Liver (tissue), 8 donors: ENCODE measurements at regions not wholly inside any gene's neighbourhood (a gene's known extent, or its start where the extent isn't known, plus 50 kb on each side); places are given as distances from the start of the nearest gene placed in this dataset.
A peak's percentile ranks its signal among the peaks of the same experiment; 100 is the strongest.

Experiments
- DNase-seq: peaks from one replicate; pipeline ENCODE4 v3.0.0-alpha.2; 2017; ENCODE audit warnings: low spot score
- H3K27ac ChIP-seq, 2 donors: one replicate each; pipeline ENCODE4 v1.7.0; 2013; ENCODE audit warnings: inconsistent platforms in 2 of 2, low read length in 2 of 2, control low read depth in 1 of 2, low read depth in 1 of 2, mild to moderate bottlenecking in 1 of 2
- H3K27me3 ChIP-seq, 4 donors: one replicate each; pipeline versions ENCODE4 v1.6.1 to v1.7.0; 2013; ENCODE audit warnings: low read length in 3 of 4, inconsistent platforms in 1 of 4, mild to moderate bottlenecking in 1 of 4, moderate library complexity in 1 of 4; ENCODE audit not compliant: control insufficient read depth in 4 of 4, insufficient read depth in 4 of 4
- H3K36me3 ChIP-seq, 4 donors: one replicate each; pipeline versions ENCODE4 v1.6.1 to v1.7.0; 2013; ENCODE audit warnings: low read length in 3 of 4, mild to moderate bottlenecking in 3 of 4, low read depth in 1 of 4, moderate library complexity in 1 of 4; ENCODE audit not compliant: control insufficient read depth in 4 of 4, insufficient read depth in 3 of 4
- H3K4me1 ChIP-seq, 4 donors: one replicate each; pipeline versions ENCODE4 v1.6.1 to v1.7.0; 2013; ENCODE audit warnings: low read length in 3 of 4, mild to moderate bottlenecking in 3 of 4, moderate library complexity in 1 of 4; ENCODE audit not compliant: control insufficient read depth in 4 of 4, insufficient read depth in 4 of 4
- H3K4me3 ChIP-seq, 3 donors: one replicate each; pipeline versions ENCODE4 v1.6.1 to v1.7.0; 2013; ENCODE audit warnings: low read length in 3 of 3, control low read depth in 1 of 3, low read depth in 1 of 3, mild to moderate bottlenecking in 1 of 3
- H3K9ac ChIP-seq, 2 donors: one replicate each; pipeline ENCODE4 v1.7.0; 2013; ENCODE audit warnings: low read length in 2 of 2, mild to moderate bottlenecking in 2 of 2, moderate library complexity in 2 of 2, control low read depth in 1 of 2, low read depth in 1 of 2
- H3K9me3 ChIP-seq, 4 donors: one replicate each; pipeline versions ENCODE4 v1.6.1 to v1.7.0; 2013; ENCODE audit warnings: low read length in 3 of 4; ENCODE audit not compliant: control insufficient read depth in 4 of 4
- ATF3 ChIP-seq: IDR thresholded peaks from 2 replicates; pipeline ENCODE4 v1.6.1; 2016; ENCODE audit warnings: antibody characterized with exemption
- CTCF ChIP-seq: fragments of 150-350 bp; IDR thresholded peaks from 2 replicates; pipeline ENCODE4 v1.5.1; 2017; ENCODE audit warnings: improper control_type of control experiment, low read depth, low read length; ENCODE audit not compliant: missing input control
- EGR1 ChIP-seq, 2 donors: IDR thresholded peaks; 2 replicates each; pipeline ENCODE4 v1.6.1; 2016 to 2018; ENCODE audit warnings: antibody characterized with exemption in 2 of 2, low read depth in 2 of 2
- FOXA1 ChIP-seq: IDR thresholded peaks from 2 replicates; pipeline ENCODE4 v1.6.1; 2016; ENCODE audit warnings: antibody characterized with exemption
- FOXA2 ChIP-seq: IDR thresholded peaks from 2 replicates; pipeline ENCODE4 v1.6.1; 2016; ENCODE audit warnings: antibody characterized with exemption
- GABPA ChIP-seq, 2 donors: IDR thresholded peaks in 1 of 2; conservative IDR thresholded peaks in 1 of 2; 2 replicates each; pipeline ENCODE4 v1.6.1; 2016; ENCODE audit warnings: antibody characterized with exemption in 2 of 2, mild to moderate bottlenecking in 1 of 2, moderate library complexity in 1 of 2
- HNF4G ChIP-seq: IDR thresholded peaks from 2 replicates; pipeline ENCODE4 v1.6.1; 2016; ENCODE audit warnings: antibody characterized with exemption
- JUND ChIP-seq, 2 donors: IDR thresholded peaks; 2 replicates each; pipeline ENCODE4 v1.6.1; 2016; ENCODE audit warnings: antibody characterized with exemption in 2 of 2
- NR2F2 ChIP-seq: IDR thresholded peaks from 2 replicates; pipeline ENCODE4 v1.6.1; 2016; ENCODE audit warnings: antibody characterized with exemption
- RAD21 ChIP-seq, 2 donors: IDR thresholded peaks; 2 replicates each; pipeline ENCODE4 v1.6.1; 2016; ENCODE audit warnings: antibody characterized with exemption in 2 of 2, mild to moderate bottlenecking in 2 of 2
- RXRA ChIP-seq, 2 donors: IDR thresholded peaks; 2 replicates each; pipeline ENCODE4 v1.6.1; 2017 to 2018; ENCODE audit warnings: antibody characterized with exemption in 2 of 2, mild to moderate bottlenecking in 1 of 2
- SP1 ChIP-seq: IDR thresholded peaks from 2 replicates; pipeline ENCODE4 v1.6.1; 2018; ENCODE audit warnings: antibody characterized with exemption, mild to moderate bottlenecking
- TAF1 ChIP-seq: conservative IDR thresholded peaks from 2 replicates; pipeline ENCODE4 v1.6.1; 2016; ENCODE audit warnings: antibody characterized with exemption, mild to moderate bottlenecking
- WGBS: extraction: QIAGEN DNeasy Blood & Tissue Kit; methylation state at CpG from one replicate; pipeline ENCODE4 v1.1.7; 2013; 5-methylcytosine and 5-hydroxymethylcytosine counted together
- TF ChIP-seq, protein P1 (sequence below): IDR thresholded peaks from 2 replicates; pipeline ENCODE4 v1.6.1; 2016; ENCODE audit warnings: antibody characterized with exemption
- TF ChIP-seq, protein P2 (sequence below): IDR thresholded peaks from 2 replicates; pipeline ENCODE4 v1.6.1; 2016; ENCODE audit warnings: antibody characterized with exemption
- donor health status: healthy.
- donor health status: healthy.
- donor health status: healthy.
- donor health status: healthy.
- donor health status: healthy.

DNA sequence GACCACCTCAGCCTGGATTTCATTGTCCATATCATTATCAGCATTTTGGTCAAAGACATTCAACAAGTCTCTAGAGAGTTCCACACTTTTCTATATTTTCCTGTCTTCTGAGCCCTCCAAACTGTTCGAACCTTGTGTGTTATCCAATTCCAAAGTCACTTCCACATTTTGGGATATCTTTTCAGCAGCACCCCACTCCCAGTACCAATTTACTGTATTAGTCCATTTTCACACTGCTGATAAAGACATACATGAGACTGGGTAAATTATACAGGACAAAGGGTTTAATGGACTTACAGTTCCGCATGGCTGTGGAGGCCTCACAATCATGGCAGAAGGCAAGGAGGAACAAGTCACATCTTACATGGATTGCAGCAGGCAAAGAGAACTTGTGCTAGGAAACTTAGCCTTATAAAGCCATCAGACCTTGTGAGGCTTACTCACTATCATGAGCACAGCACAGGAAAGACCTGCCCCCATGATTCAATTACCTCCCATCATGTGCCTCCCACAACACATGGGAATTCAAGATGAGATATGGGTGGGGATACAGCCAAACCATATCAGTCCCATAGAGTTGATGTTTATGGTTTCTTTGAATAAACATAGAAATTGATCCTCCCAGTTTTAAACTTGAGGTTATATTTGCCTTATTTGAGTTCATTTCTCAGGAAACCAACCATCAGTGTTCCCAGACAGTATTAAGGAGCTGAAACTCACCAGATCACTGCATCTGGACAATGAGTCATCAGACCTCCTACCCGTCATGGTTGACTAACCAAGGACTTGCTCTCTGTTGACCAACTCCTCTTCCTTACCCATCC is 322.7 kb upstream of the DUSP10 start (continued):
- TF ChIP-seq CTCF (no peak), ATF3 (no peak), EGR1 (IDR thresholded peaks at IDR 0.05; ENCODE audit: low read depth in 2 of 2) (no peak), HNF4G (no peak)
- TF ChIP-seq, protein P1, sequence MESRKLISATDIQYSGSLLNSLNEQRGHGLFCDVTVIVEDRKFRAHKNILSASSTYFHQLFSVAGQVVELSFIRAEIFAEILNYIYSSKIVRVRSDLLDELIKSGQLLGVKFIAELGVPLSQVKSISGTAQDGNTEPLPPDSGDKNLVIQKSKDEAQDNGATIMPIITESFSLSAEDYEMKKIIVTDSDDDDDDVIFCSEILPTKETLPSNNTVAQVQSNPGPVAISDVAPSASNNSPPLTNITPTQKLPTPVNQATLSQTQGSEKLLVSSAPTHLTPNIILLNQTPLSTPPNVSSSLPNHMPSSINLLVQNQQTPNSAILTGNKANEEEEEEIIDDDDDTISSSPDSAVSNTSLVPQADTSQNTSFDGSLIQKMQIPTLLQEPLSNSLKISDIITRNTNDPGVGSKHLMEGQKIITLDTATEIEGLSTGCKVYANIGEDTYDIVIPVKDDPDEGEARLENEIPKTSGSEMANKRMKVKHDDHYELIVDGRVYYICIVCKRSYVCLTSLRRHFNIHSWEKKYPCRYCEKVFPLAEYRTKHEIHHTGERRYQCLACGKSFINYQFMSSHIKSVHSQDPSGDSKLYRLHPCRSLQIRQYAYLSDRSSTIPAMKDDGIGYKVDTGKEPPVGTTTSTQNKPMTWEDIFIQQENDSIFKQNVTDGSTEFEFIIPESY: no peak

GRCh38 chr1:222062640-222063039 is 320.8 kb upstream of the DUSP10 start:
- no peaks in the 10 kb centered on the region for H3K36me3 ChIP-seq
- TF ChIP-seq EGR1 (IDR thresholded peaks at IDR 0.05; ENCODE audit: low read depth in 2 of 2): no peak
- TF ChIP-seq NR2F2: no peak
- TF ChIP-seq RAD21 (IDR thresholded peaks at IDR 0.05): no peak
- TF ChIP-seq FOXA1: no peak
- TF ChIP-seq, protein P2, sequence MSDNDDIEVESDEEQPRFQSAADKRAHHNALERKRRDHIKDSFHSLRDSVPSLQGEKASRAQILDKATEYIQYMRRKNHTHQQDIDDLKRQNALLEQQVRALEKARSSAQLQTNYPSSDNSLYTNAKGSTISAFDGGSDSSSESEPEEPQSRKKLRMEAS: no peak
- TF ChIP-seq HNF4G: no peak
- no peak for TF ChIP-seq JUND (IDR thresholded peaks at IDR 0.05)
- TF ChIP-seq FOXA2: no peak
- peak overlapping the region in 1 of 2 donors; percentile 36 for H3K9ac ChIP-seq
- H3K4me1 ChIP-seq: peaks cover 6 to 59% (median 36%) of the 10 kb centered on the region in 4 donors
- DNase-seq: no peak
- no peak overlapping the region for H3K4me3 ChIP-seq
- H3K27ac ChIP-seq: peak overlapping the region; percentile 88 to 95
- H3K27me3 ChIP-seq: no peaks in the 10 kb centered on the region
- H3K9me3 ChIP-seq: peaks cover 0 to 3% (median 1%) of the 10 kb centered on the region in 4 donors

- 37% methylated on average over 3 of the region's 3 CpGs for WGBS
- DNase-seq: no peak
- Histone ChIP-seq H3K36me3 (no peaks in the 10 kb centered on the region), H3K4me3 (no peak overlapping the region), H3K4me1 (peaks cover 6 to 61% (median 38%) of the 10 kb centered on the region in 4 donors), H3K9ac (peak overlapping the region in 1 of 2 donors; percentile 86), H3K27me3 (no peaks in the 10 kb centered on the region), H3K27ac (peak overlapping the region; percentile 93 to 96), H3K9me3 (peaks cover 0 to 3% (median 1%) of the 10 kb centered on the region in 4 donors)
- TF ChIP-seq RXRA (IDR thresholded peaks at IDR 0.05) (peak; percentile 95 to 97), NR2F2 (peak; percentile 66), HNF4G (peak; percentile 96), FOXA1 (peak; percentile 96), ATF3 (peak; percentile 88), GABPA (IDR thresholded peaks at IDR 0.05 in 1 of 2, conservative IDR thresholded peaks at IDR 0.05 in 1 of 2) (peak in 1 of 2 donors; percentile 28), FOXA2 (peak; percentile 96), RAD21 (IDR thresholded peaks at IDR 0.05) (peak; percentile 69), CTCF (no peak), SP1 (peak; percentile 100), TAF1 (peak; percentile 81), EGR1 (IDR thresholded peaks at IDR 0.05; ENCODE audit: low read depth in 2 of 2) (peak in 1 of 2 donors; percentile 73)
- TF ChIP-seq, protein P1: peak; percentile 69
- TF ChIP-seq, protein P2: peak; percentile 84
These were observed 319.9 kb upstream of the DUSP10 start for GRCh38 chr1:222061711-222062359.
